GM08714 (cell line): ENCODE measurements at regions not wholly inside any gene's neighbourhood (a gene's known extent, or its start where the extent isn't known, plus 50 kb on each side); places are given as distances from the start of the nearest gene placed in this dataset.
"Not testable (repeated sequence)": the region's sequence is repeated elsewhere in the genome, so short reads cannot be mapped to it uniquely, and the experiment has no call there.

Source experiments
- H3K4me3 ChIP-seq: fragments of 200-500 bp; sonication (Bioruptor generic); 2 replicates; pipeline ENCODE4 v1.5.1; 2014; ENCODE audit warnings: mild to moderate bottlenecking, low read length, inconsistent platforms
- ZNF274 ChIP-seq: IDR thresholded peaks from 2 replicates; pipeline ENCODE4 v1.6.1; 2012; ENCODE audit warnings: mild to moderate bottlenecking, low read depth, low read length

- no peak for TF ChIP-seq ZNF274
- H3K4me3 ChIP-seq: no peak overlapping the region
These were observed 217.7 kb upstream of the IRF2BP2 start for GRCh38 chr1:234827656-234828055.

- H3K4me3 ChIP-seq: no peak overlapping the region
- TF ChIP-seq ZNF274: no peak
These were observed 217.2 kb upstream of the IRF2BP2 start for GRCh38 chr1:234827181-234827580.

- no peak overlapping the region for H3K4me3 ChIP-seq
- TF ChIP-seq ZNF274: no peak
These were observed 216.4 kb upstream of the IRF2BP2 start for GRCh38 chr1:234826352-234826751.

GRCh38 chr1:234825498-234826165 lies 215.7 kb upstream of the IRF2BP2 start:
- no peak for TF ChIP-seq ZNF274
- no peak overlapping the region for H3K4me3 ChIP-seq

- not testable (repeated sequence) for H3K4me3 ChIP-seq
These were observed 214.9 kb upstream of the IRF2BP2 start for GRCh38 chr1:234824836-234825235.

- H3K4me3 ChIP-seq: no peak overlapping the region
- TF ChIP-seq ZNF274: no peak
These were observed 213.5 kb upstream of the IRF2BP2 start for GRCh38 chr1:234823191-234824176.

GRCh38 chr1:234821840-234822239 lies 211.9 kb upstream of the IRF2BP2 start:
- no peak overlapping the region for H3K4me3 ChIP-seq
- TF ChIP-seq ZNF274: no peak

- TF ChIP-seq ZNF274: no peak
- no peak overlapping the region for H3K4me3 ChIP-seq
These were observed 210.6 kb upstream of the IRF2BP2 start for GRCh38 chr1:234820597-234820996.

GRCh38 chr1:234819845-234820244 lies 209.9 kb upstream of the IRF2BP2 start:
- H3K4me3 ChIP-seq: not testable (repeated sequence)

- H3K4me3 ChIP-seq: not testable (repeated sequence)
These were observed 208.0 kb upstream of the IRF2BP2 start for GRCh38 chr1:234818040-234818387.

GRCh38 chr1:234817313-234818039 lies 207.5 kb upstream of the IRF2BP2 start:
- not testable (repeated sequence) for H3K4me3 ChIP-seq

- H3K4me3 ChIP-seq: not testable (repeated sequence)
These were observed 206.9 kb upstream of the IRF2BP2 start for GRCh38 chr1:234816864-234817263.

GRCh38 chr1:234816186-234816851 lies 206.3 kb upstream of the IRF2BP2 start:
- H3K4me3 ChIP-seq: not testable (repeated sequence)

- H3K4me3 ChIP-seq: not testable (repeated sequence)
These were observed 205.4 kb upstream of the IRF2BP2 start for GRCh38 chr1:234815295-234815815.

GRCh38 chr1:234814235-234814634 lies 204.3 kb upstream of the IRF2BP2 start:
- not testable (repeated sequence) for H3K4me3 ChIP-seq

GRCh38 chr1:234811824-234812223 lies 201.8 kb upstream of the IRF2BP2 start:
- not testable (repeated sequence) for H3K4me3 ChIP-seq

- not testable (repeated sequence) for H3K4me3 ChIP-seq
These were observed 200.7 kb upstream of the IRF2BP2 start for GRCh38 chr1:234810726-234811125.

GRCh38 chr1:234809854-234810245 lies 199.9 kb upstream of the IRF2BP2 start:
- not testable (repeated sequence) for H3K4me3 ChIP-seq

- not testable (repeated sequence) for H3K4me3 ChIP-seq
These were observed 199.2 kb upstream of the IRF2BP2 start for GRCh38 chr1:234808943-234809853.
